GM19238 (cell line): ENCODE measurements at regions not wholly inside any gene's neighbourhood (a gene's known extent, or its start where the extent isn't known, plus 50 kb on each side); places are given as distances from the start of the nearest gene placed in this dataset.

Experiments used
- DNase-seq: peaks from one replicate; pipeline ENCODE4 v3.0.0; 2011; ENCODE audit warnings: low spot score; ENCODE audit not compliant: insufficient read length

GRCh38 chr4:124514588-124514987 is 197.9 kb downstream of the ANKRD50 start:
- DNase-seq = no peak

GRCh38 chr4:124515591-124515990 is 196.9 kb downstream of the ANKRD50 start:
- no peak for DNase-seq

GRCh38 chr4:124519196-124519595 is 193.3 kb downstream of the ANKRD50 start:
- no peak for DNase-seq

- no peak for DNase-seq
These were observed 188.7 kb downstream of the ANKRD50 start for GRCh38 chr4:124523816-124524215.

GRCh38 chr4:124525524-124525923 is 187.0 kb downstream of the ANKRD50 start:
- DNase-seq = no peak

- no peak for DNase-seq
These were observed 186.2 kb downstream of the ANKRD50 start for GRCh38 chr4:124526331-124526730.

GRCh38 chr4:124526769-124527168 is 185.8 kb downstream of the ANKRD50 start:
- no peak for DNase-seq

- DNase-seq = no peak
These were observed 185.2 kb downstream of the ANKRD50 start for GRCh38 chr4:124527364-124527763.

- no peak for DNase-seq
These were observed 183.4 kb downstream of the ANKRD50 start for GRCh38 chr4:124529131-124529530.

GRCh38 chr4:124530464-124531077 is 182.0 kb downstream of the ANKRD50 start:
- DNase-seq = no peak

GRCh38 chr4:124534131-124534530 is 178.4 kb downstream of the ANKRD50 start:
- DNase-seq = no peak

- DNase-seq = no peak
These were observed 177.5 kb downstream of the ANKRD50 start for GRCh38 chr4:124535003-124535402.

GRCh38 chr4:124536946-124537345 is 175.6 kb downstream of the ANKRD50 start:
- no peak for DNase-seq

GRCh38 chr4:124537971-124538370 is 174.6 kb downstream of the ANKRD50 start:
- DNase-seq = no peak

GRCh38 chr4:124540014-124540413 is 172.5 kb downstream of the ANKRD50 start:
- no peak for DNase-seq

- no peak for DNase-seq
These were observed 170.7 kb downstream of the ANKRD50 start for GRCh38 chr4:124541652-124542420.

GRCh38 chr4:124555959-124556358 is 156.6 kb downstream of the ANKRD50 start:
- DNase-seq = no peak

GRCh38 chr4:124564121-124564520 is 148.4 kb downstream of the ANKRD50 start:
- no peak for DNase-seq

- DNase-seq = no peak
These were observed 147.2 kb downstream of the ANKRD50 start for GRCh38 chr4:124565371-124565770.

- no peak for DNase-seq
These were observed 146.5 kb downstream of the ANKRD50 start for GRCh38 chr4:124566030-124566429.

- DNase-seq = no peak
These were observed 139.5 kb downstream of the ANKRD50 start for GRCh38 chr4:124573056-124573455.

GRCh38 chr4:124579896-124580295 is 132.6 kb downstream of the ANKRD50 start:
- no peak for DNase-seq

GRCh38 chr4:124583797-124584196 is 128.7 kb downstream of the ANKRD50 start:
- DNase-seq = no peak
